Keratinocyte (primary cell): ENCODE measurements at regions not wholly inside any gene's neighbourhood (a gene's known extent, or its start where the extent isn't known, plus 50 kb on each side); places are given as distances from the start of the nearest gene placed in this dataset.
A peak's percentile ranks its signal among the peaks of the same experiment; 100 is the strongest.

Source experiments
- DNase-seq: peaks from one replicate; pipeline ENCODE4 v3.0.0-alpha.2; 2011; ENCODE audit warnings: low read depth, missing footprints, low spot score
- FAIRE-seq: peaks from 2 replicates; lab custom pipeline; 2011; peaks lifted over from hg19 to GRCh38; lab: Jason Lieb, UNC
- H2AFZ ChIP-seq: 2 replicates; pipeline ENCODE4 v1.6.0; 2012; ENCODE audit warnings: low read length, control low read depth, inconsistent platforms; ENCODE audit not compliant: control insufficient read depth
- H3K27ac ChIP-seq: 2 replicates; pipeline ENCODE4 v1.5.1; 2011; ENCODE audit warnings: low read length; ENCODE audit not compliant: control insufficient read depth, insufficient read depth
- H3K27me3 ChIP-seq: 3 replicates; pipeline ENCODE4 v1.6.0; 2011; ENCODE audit warnings: low read length; ENCODE audit not compliant: control insufficient read depth, insufficient read depth; ENCODE audit errors: extremely low read depth
- H3K36me3 ChIP-seq, 2 experiments: 2 replicates in 1 of 2; 3 replicates in 1 of 2; pipeline ENCODE4 v1.5.1; 2011; ENCODE audit warnings: low read length in 2 of 2, mild to moderate bottlenecking in 1 of 2; ENCODE audit not compliant: control insufficient read depth in 2 of 2, insufficient read depth in 2 of 2; ENCODE audit errors: extremely low read depth in 1 of 2
- H3K4me1 ChIP-seq: 3 replicates; pipeline ENCODE4 v1.5.1; 2011; ENCODE audit warnings: low read length; ENCODE audit not compliant: control insufficient read depth, insufficient read depth; ENCODE audit errors: extremely low read depth
- H3K4me2 ChIP-seq: 3 replicates; pipeline ENCODE4 v1.6.0; 2011; ENCODE audit warnings: low read depth, low read length; ENCODE audit not compliant: control insufficient read depth, insufficient read depth; ENCODE audit errors: extremely low read depth
- H3K4me3 ChIP-seq, 3 experiments: fragments of 200-600 bp in 1 of 3; sonication (generic) in 1 of 3; 2 replicates in 2 of 3; 3 replicates in 1 of 3; pipeline ENCODE4 v1.5.1; 2011 to 2016; ENCODE audit warnings: low read length in 3 of 3, mild to moderate bottlenecking in 3 of 3, control low read depth in 2 of 3, inconsistent platforms in 1 of 3, low read depth in 1 of 3, mixed read lengths in 1 of 3, mixed run types in 1 of 3, moderate library complexity in 1 of 3; ENCODE audit not compliant: control insufficient read depth in 2 of 3, insufficient read depth in 2 of 3; ENCODE audit errors: extremely low read depth in 1 of 3
- H3K79me2 ChIP-seq: 2 replicates; pipeline ENCODE4 v1.6.0; 2012; ENCODE audit warnings: low read length; ENCODE audit not compliant: control insufficient read depth, insufficient read depth
- H3K9ac ChIP-seq: 3 replicates; pipeline ENCODE4 v1.6.0; 2011; ENCODE audit warnings: low read length; ENCODE audit not compliant: control insufficient read depth, insufficient read depth; ENCODE audit errors: extremely low read depth
- H3K9me1 ChIP-seq: 3 replicates; pipeline ENCODE4 v1.6.0; 2011; ENCODE audit warnings: low read length; ENCODE audit not compliant: control insufficient read depth, insufficient read depth; ENCODE audit errors: extremely low read depth
- H3K9me3 ChIP-seq: 2 replicates; pipeline ENCODE4 v1.5.1; 2012; ENCODE audit warnings: low read depth, low read length; ENCODE audit not compliant: control insufficient read depth
- H4K20me1 ChIP-seq: 3 replicates; pipeline ENCODE4 v1.6.0; 2011; ENCODE audit warnings: low read length; ENCODE audit not compliant: control insufficient read depth, insufficient read depth; ENCODE audit errors: extremely low read depth
- EZH2 ChIP-seq: IDR thresholded peaks from one replicate; pipeline ENCODE4 v1.6.1; 2012; ENCODE audit warnings: inconsistent platforms, mild to moderate bottlenecking, low read length, moderate library complexity
- dilution Hi-C: fragments of 300-500 bp; cut with MboI; formaldehyde crosslinking; loops from one replicate; pipeline ENCODE4 v1.7.0; 2020; ENCODE audit warnings: low sequenced_read_pairs; ENCODE audit not compliant: extremely low pct_ligation_motif_present
- TF ChIP-seq, protein P1 (sequence below), 3 experiments: IDR thresholded peaks in 1 of 3; conservative IDR thresholded peaks in 1 of 3; optimal IDR thresholded peaks in 1 of 3; 2 replicates in 2 of 3; 3 replicates in 1 of 3; pipeline versions ENCODE3 to v1.5.1; 2011; ENCODE audit warnings: low read length in 3 of 3, mild to moderate bottlenecking in 3 of 3, moderate library complexity in 2 of 3, control low read depth in 1 of 3, inconsistent platforms in 1 of 3; ENCODE audit not compliant: insufficient read depth in 2 of 3; ENCODE audit errors: extremely low read depth in 1 of 3

- H3K4me3 ChIP-seq, result no peak overlapping the region
- no peak overlapping the region for H3K9ac ChIP-seq
- no peak for DNase-seq
- H3K27me3 ChIP-seq, result no peaks in the 10 kb centered on the region
- no peaks in the 10 kb centered on the region for H3K9me1 ChIP-seq
- dilution Hi-C loops, result no loop called here
- H4K20me1 ChIP-seq, result no peaks in the 10 kb centered on the region
- peaks cover 4% of the 10 kb centered on the region for H3K4me1 ChIP-seq
- peak overlapping the region; percentile 18 for H3K27ac ChIP-seq
- TF ChIP-seq EZH2, result no peak
- TF ChIP-seq, protein P1, sequence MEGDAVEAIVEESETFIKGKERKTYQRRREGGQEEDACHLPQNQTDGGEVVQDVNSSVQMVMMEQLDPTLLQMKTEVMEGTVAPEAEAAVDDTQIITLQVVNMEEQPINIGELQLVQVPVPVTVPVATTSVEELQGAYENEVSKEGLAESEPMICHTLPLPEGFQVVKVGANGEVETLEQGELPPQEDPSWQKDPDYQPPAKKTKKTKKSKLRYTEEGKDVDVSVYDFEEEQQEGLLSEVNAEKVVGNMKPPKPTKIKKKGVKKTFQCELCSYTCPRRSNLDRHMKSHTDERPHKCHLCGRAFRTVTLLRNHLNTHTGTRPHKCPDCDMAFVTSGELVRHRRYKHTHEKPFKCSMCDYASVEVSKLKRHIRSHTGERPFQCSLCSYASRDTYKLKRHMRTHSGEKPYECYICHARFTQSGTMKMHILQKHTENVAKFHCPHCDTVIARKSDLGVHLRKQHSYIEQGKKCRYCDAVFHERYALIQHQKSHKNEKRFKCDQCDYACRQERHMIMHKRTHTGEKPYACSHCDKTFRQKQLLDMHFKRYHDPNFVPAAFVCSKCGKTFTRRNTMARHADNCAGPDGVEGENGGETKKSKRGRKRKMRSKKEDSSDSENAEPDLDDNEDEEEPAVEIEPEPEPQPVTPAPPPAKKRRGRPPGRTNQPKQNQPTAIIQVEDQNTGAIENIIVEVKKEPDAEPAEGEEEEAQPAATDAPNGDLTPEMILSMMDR (optimal IDR thresholded peaks at IDR 0.05 in 1 of 3, IDR thresholded peaks at IDR 0.05 in 1 of 3, conservative IDR thresholded peaks at IDR 0.05 in 1 of 3; ENCODE audit: extremely low read depth in 1 of 3, insufficient read depth in 2 of 3, low read length in 3 of 3), result no peak
- H2AFZ ChIP-seq, result peak overlapping the region; percentile 16
- H3K79me2 ChIP-seq, result no peaks in the 10 kb centered on the region
- no peaks in the 10 kb centered on the region for H3K36me3 ChIP-seq
- FAIRE-seq, result no peak
- no peaks in the 10 kb centered on the region for H3K9me3 ChIP-seq
- no peak overlapping the region for H3K4me2 ChIP-seq
Measured at GRCh38 chr2:145680276-145680675, 1160.4 kb upstream of the ZEB2 start.

- TF ChIP-seq EZH2, result no peak
- TF ChIP-seq, protein P1 (optimal IDR thresholded peaks at IDR 0.05 in 1 of 3, IDR thresholded peaks at IDR 0.05 in 1 of 3, conservative IDR thresholded peaks at IDR 0.05 in 1 of 3; ENCODE audit: extremely low read depth in 1 of 3, insufficient read depth in 2 of 3, low read length in 3 of 3), result no peak
- Histone ChIP-seq H3K79me2 (no peaks in the 10 kb centered on the region), H3K27ac (no peak overlapping the region), H3K9me1 (no peaks in the 10 kb centered on the region), H2AFZ (no peak overlapping the region), H3K27me3 (no peaks in the 10 kb centered on the region), H3K36me3 (no peaks in the 10 kb centered on the region), H3K9me3 (no peaks in the 10 kb centered on the region), H4K20me1 (no peaks in the 10 kb centered on the region), H3K4me2 (no peak overlapping the region), H3K9ac (no peak overlapping the region), H3K4me1 (peaks cover 4% of the 10 kb centered on the region), H3K4me3 (no peak overlapping the region)
- no peak for FAIRE-seq
- dilution Hi-C loops, result no loop called here
- DNase-seq, result no peak
Measured at GRCh38 chr2:145677371-145677770, 1157.5 kb upstream of the ZEB2 start.
